Stimulated activated CD8-positive, alpha-beta memory T cell treated with anti-CD3 and anti-CD28 coated beads, Interleukin-7, amount 100 ng/mL, for 1 hour (primary cell): ENCODE measurements at regions not wholly inside any gene's neighbourhood (a gene's known extent, or its start where the extent isn't known, plus 50 kb on each side); places are given as distances from the start of the nearest gene placed in this dataset.
"Not testable (repeated sequence)": the region's sequence is repeated elsewhere in the genome, so short reads cannot be mapped to it uniquely, and the experiment has no call there.

ENCODE experiments used
- DNase-seq, 2 donors: peaks; one replicate each; pipeline ENCODE4 v3.0.0-alpha.2; 2020; ENCODE audit warnings: low read depth in 2 of 2

DNA sequence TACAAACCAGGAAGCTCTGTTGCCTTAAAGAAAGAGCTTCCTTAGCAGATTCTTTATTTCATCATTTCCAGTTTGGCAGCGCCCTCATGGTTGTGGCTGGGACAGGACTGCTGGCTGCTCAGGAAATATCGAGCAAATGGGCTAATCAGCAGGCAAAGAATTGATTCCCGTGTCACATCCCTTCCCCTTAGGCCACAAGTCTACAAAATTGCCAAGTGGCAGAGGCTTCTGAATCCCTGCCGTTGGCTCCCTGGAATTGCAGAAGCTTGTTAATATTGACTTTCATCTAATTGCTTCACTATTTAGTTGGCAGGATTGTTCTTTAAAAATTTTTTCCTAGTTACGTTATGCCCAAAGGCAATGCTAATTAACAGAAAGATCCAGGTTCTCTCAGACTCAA is 456.3 kb upstream of the ERCC4 start:
- DNase-seq = no peak

GRCh38 chr16:13471036-13471435 is 448.9 kb upstream of the ERCC4 start:
- no peak for DNase-seq

GRCh38 chr16:13478991-13479390 is 441.0 kb upstream of the ERCC4 start:
- DNase-seq = no peak

DNA sequence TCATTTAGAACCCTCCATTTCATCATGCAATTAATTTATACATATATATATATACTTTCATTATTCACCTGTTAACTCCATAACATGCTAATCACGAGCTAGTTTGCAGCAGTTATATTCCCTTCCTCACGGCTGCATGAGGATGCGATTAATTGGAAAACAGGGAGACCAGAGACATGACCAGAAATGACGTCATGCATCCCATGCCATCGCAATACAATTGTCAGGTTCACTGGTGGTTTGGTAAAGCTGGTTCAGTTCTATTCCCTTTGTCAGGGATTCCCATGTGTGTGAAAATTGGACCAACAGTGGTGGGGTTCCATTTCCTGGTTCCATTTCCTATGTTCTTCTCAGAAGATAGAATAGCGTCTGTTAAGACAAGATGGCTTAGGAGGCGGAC is 440.4 kb upstream of the ERCC4 start:
- no peak for DNase-seq

- no peak for DNase-seq
Measured at GRCh38 chr16:13480801-13481200, 439.2 kb upstream of the ERCC4 start.

- DNase-seq = no peak
Measured at GRCh38 chr16:13483121-13483520, 436.8 kb upstream of the ERCC4 start.

DNA sequence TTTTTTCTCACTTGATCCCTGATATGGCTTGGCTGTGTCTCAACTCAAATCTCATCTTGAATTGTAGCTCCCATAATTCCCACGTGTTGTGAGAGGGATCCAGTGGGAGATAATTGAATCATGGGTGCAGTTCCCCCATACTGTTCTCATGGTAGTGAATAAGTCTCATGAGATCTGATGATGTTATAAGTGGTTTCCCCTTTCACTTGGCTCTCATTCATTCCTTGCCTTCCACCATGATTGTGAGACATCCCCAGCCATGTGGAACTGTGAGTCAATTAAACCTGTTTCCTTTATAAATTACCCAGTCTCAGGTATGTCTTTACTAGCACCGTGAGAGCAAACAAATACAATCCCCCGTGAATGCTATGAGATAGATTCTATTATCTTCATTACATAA is 430.5 kb upstream of the ERCC4 start:
- DNase-seq = not testable (repeated sequence)

DNA sequence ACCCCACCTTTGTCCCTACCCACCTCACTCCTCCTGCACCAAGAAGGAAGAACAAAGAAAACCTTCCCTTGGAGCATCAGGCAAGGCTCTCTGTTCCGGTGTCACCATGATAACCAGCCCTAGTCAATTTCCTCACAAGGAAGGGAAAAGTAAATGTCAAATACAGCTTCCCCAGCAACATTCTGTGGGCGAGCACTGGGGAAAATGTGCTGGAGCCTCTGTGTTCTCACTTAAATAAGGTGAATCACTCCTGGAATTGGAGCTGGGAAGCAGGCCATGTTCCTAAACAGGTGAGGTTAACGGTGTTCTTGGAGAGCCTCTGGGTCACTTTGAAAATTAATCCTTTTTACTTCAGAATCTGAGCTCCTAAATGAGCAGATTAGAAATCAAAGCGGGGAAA is 427.9 kb upstream of the ERCC4 start:
- no peak for DNase-seq

GRCh38 chr16:13503960-13504635 is 415.9 kb upstream of the ERCC4 start:
- no peak for DNase-seq

- no peak for DNase-seq
Measured at GRCh38 chr16:13507530-13507929, 412.4 kb upstream of the ERCC4 start.

- no peak for DNase-seq
Measured at GRCh38 chr16:13510425-13511151, 409.4 kb upstream of the ERCC4 start.

- no peak for DNase-seq
Measured at GRCh38 chr16:13517841-13518240, 402.1 kb upstream of the ERCC4 start.

GRCh38 chr16:13519871-13520270 is 400.1 kb upstream of the ERCC4 start:
- no peak for DNase-seq

GRCh38 chr16:13521356-13521755 is 398.6 kb upstream of the ERCC4 start:
- no peak for DNase-seq

DNA sequence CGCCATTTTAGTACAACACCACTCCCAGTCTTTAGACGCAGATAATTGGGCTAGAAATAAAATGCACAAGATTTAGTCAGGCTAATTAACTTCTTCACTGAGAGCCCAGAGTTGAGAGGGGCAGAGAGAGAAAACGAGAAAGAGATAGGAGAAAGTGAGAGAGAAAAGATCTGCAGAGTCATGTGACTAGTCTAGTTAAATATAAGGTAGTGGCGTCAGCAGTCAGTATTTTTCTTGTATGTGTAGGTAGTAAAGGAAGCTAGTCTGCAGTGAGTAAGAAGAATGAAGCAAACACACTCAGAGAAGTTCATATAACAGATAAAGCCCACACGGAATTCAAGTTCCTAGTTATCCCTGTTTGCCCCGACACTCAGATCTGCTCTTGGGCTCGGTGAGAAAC is 392.6 kb upstream of the ERCC4 start:
- no peak for DNase-seq

GRCh38 chr16:13528691-13529090 is 391.3 kb upstream of the ERCC4 start:
- no peak for DNase-seq

DNA sequence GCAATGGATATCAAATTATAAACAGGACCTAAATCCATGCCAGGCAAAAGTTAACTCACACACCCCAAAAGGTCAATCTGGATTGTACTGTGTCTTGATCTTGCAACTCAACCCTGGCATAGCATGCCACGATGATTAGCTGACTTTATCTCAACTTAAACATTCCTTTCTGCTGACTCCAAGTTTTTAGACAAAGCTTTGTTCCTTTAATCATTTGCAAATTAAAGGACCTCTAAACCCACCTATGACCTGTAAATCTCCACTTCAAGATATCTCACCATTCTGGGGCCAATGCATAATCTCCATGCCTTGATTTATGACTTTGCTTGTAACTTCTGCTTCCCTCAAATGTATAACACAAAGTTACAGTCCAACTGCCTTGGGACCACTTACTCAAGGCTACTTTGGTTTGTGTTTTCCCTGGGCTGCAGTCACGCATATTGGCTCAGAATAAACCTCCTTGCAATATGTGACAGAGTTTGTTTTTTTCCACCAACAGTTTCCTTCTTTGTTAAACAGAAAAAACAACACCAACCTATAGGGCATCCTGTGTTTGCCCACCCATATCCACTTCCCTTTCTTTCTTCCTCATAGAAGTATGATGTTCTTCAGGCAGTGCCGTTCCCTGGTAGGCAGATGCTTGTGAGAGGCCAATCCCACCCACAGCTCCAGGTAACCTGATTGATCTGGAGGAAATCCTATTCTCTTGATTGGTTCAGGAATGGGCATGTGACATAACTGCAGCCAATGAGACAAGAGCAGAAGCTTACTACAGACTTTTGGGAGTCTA is 390.6 kb upstream of the ERCC4 start:
- no peak for DNase-seq

DNA sequence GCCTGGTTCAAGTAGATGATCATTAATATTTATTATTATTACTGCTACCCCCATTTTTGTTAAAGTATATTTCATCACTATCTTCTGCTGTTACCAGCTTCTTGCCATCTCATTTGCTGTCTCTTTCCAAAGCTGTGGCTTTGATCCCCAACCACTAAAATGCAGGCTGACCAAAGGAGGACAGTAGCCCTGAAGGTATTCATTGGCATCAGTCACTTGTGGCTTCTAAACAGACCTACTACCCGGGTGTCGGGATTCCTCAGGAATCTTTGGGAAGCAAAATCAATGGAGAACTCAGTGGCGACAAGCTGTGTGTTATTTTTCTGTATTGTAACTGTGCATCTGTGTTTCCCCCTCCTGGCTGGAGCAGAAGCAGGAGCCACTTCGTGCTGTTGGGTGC is 379.2 kb upstream of the ERCC4 start:
- no peak for DNase-seq

- DNase-seq = no peak
Measured at GRCh38 chr16:13542284-13542683, 377.7 kb upstream of the ERCC4 start.

GRCh38 chr16:13543850-13544249 is 376.1 kb upstream of the ERCC4 start:
- no peak for DNase-seq

GRCh38 chr16:13545271-13545670 is 374.7 kb upstream of the ERCC4 start:
- DNase-seq = no peak

DNA sequence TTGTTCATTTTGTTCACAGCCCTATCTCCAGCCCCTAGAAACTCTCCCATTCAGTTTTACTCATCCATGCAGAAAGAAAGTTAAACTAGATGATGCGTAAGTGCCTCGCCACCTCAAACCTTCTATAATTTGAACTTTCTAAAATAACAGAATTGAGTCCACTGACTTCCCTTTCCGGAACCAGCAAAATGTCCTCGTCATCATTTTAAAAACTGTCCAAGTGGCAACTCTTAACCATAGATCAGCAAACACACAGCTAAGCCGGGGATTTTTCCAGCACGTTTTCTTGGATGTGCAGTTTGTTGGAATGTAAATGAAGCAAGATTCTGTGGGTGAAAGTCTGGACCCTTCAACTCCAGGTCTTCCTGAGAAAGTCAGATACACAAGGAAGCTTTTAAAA is 369.7 kb upstream of the ERCC4 start:
- DNase-seq = no peak
